ENCODE measurements at regions not wholly inside any gene's neighbourhood (a gene's known extent, or its start where the extent isn't known, plus 50 kb on each side); places are given as distances from the start of the nearest gene placed in this dataset.

DNA sequence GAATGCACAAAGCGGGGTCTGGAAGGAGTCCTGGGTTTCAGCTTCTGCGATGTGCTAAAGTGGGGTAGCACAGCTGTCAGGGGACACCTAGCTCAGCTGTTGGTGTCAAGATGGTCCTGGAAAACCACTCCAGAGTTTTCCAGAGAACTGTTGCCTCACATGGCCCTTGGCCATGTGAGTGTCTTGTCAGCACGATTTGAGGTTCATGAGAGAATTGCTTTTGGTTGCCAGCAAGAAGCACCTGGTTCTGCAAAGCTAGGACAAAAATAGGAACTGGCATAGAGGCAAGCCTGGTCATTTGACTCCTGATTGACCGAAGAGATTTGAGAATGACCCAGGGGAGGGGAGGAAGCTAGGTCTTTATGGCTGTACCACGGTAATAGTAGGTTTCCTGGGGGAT is 50.4 kb upstream of the CTLA4 start:
- Histone ChIP-seq H3K36me3 (no peaks in the 10 kb centered on the region), H3K4me3 (ENCODE audit: low read depth, low read length) (no peak overlapping the region), H3K9me3 (no peaks in the 10 kb centered on the region), H3K4me1 (no peaks in the 10 kb centered on the region), H3K27me3 (0 out of 2 replicates have a peak, but pooled peaks cover 3% of the 10 kb centered on the region)
- no peak for DNase-seq
- TF ChIP-seq, protein P1, sequence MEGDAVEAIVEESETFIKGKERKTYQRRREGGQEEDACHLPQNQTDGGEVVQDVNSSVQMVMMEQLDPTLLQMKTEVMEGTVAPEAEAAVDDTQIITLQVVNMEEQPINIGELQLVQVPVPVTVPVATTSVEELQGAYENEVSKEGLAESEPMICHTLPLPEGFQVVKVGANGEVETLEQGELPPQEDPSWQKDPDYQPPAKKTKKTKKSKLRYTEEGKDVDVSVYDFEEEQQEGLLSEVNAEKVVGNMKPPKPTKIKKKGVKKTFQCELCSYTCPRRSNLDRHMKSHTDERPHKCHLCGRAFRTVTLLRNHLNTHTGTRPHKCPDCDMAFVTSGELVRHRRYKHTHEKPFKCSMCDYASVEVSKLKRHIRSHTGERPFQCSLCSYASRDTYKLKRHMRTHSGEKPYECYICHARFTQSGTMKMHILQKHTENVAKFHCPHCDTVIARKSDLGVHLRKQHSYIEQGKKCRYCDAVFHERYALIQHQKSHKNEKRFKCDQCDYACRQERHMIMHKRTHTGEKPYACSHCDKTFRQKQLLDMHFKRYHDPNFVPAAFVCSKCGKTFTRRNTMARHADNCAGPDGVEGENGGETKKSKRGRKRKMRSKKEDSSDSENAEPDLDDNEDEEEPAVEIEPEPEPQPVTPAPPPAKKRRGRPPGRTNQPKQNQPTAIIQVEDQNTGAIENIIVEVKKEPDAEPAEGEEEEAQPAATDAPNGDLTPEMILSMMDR (IDR thresholded peaks at IDR 0.05; ENCODE audit: low read depth, low read length) = no peak

All from BE2C (cell line).